ENCODE measurements at regions not wholly inside any gene's neighbourhood (a gene's known extent, or its start where the extent isn't known, plus 50 kb on each side); places are given as distances from the start of the nearest gene placed in this dataset.

GRCh38 chr6:112946051-112946450, 598.9 kb downstream of the RFPL4B start:
- no peak overlapping the region for H3K27ac ChIP-seq (ENCODE audit: low read depth, low read length)
- CTCF ChIA-PET, result no interaction called here
- H3K79me2 ChIP-seq (ENCODE audit: insufficient read depth, low read length), result no peaks in the 10 kb centered on the region
- H3K36me3 ChIP-seq (ENCODE audit: control insufficient read depth in 1 of 2, insufficient read depth in 2 of 2, low read length in 2 of 2), result no peaks in the 10 kb centered on the region
- H3K4me3 ChIP-seq (replicated peaks in 1 of 2; ENCODE audit: low read depth in 1 of 2, low read length in 2 of 2), result no peak overlapping the region
- H2AFZ ChIP-seq (ENCODE audit: low read depth, low read length, poor library complexity, severe bottlenecking), result no peak overlapping the region
- ATAC-seq (no peak), DNase-seq (ENCODE audit: low read depth, low spot score) (no peak)
- H3K9ac ChIP-seq (ENCODE audit: low read length), result no peak overlapping the region
- TF ChIP-seq MAX (IDR thresholded peaks at IDR 0.05), result no peak
- no peaks in the 10 kb centered on the region for H3K27me3 ChIP-seq (ENCODE audit: insufficient read depth, low read length)
- no peak overlapping the region for H3K4me2 ChIP-seq (ENCODE audit: low read length)
- no peaks in the 10 kb centered on the region for H3K9me2 ChIP-seq (ENCODE audit: insufficient read depth)
- H4K20me1 ChIP-seq (ENCODE audit: insufficient read depth), result no peaks in the 10 kb centered on the region
- no peaks in the 10 kb centered on the region for H3K9me3 ChIP-seq (ENCODE audit: control insufficient read depth in 1 of 2, insufficient read depth in 1 of 2, low read depth in 1 of 2, low read length in 2 of 2)
- RAD21 ChIA-PET (ENCODE audit: low non-redundant PET in 1 of 2, low total read pairs in 2 of 2, uncharacterized antibody in 2 of 2, unreplicated experiment in 2 of 2), result no interaction called here
- POLR2A ChIA-PET, result no interaction called here
- no peaks in the 10 kb centered on the region for H3K4me1 ChIP-seq (ENCODE audit: control insufficient read depth in 1 of 2, insufficient read depth in 2 of 2, low read length in 2 of 2)
- no TSS peak for BruUV-seq (replicated peaks)
- intact Hi-C loops (cut with micrococcal nuclease), result no loop called here

GRCh38 chr6:112947507-112947906, 600.4 kb downstream of the RFPL4B start:
- ChIA-PET RAD21 (ENCODE audit: low non-redundant PET in 1 of 2, low total read pairs in 2 of 2, uncharacterized antibody in 2 of 2, unreplicated experiment in 2 of 2) (no interaction called here), POLR2A (no interaction called here), CTCF (no interaction called here)
- Histone ChIP-seq H3K9ac (ENCODE audit: low read length) (no peak overlapping the region), H3K27ac (ENCODE audit: low read depth, low read length) (no peak overlapping the region), H3K4me2 (ENCODE audit: low read length) (no peak overlapping the region), H3K9me3 (ENCODE audit: control insufficient read depth in 1 of 2, insufficient read depth in 1 of 2, low read depth in 1 of 2, low read length in 2 of 2) (no peaks in the 10 kb centered on the region), H3K4me3 (replicated peaks in 1 of 2; ENCODE audit: low read depth in 1 of 2, low read length in 2 of 2) (no peak overlapping the region), H3K9me2 (ENCODE audit: insufficient read depth) (no peaks in the 10 kb centered on the region), H4K20me1 (ENCODE audit: insufficient read depth) (no peaks in the 10 kb centered on the region), H3K4me1 (ENCODE audit: control insufficient read depth in 1 of 2, insufficient read depth in 2 of 2, low read length in 2 of 2) (no peaks in the 10 kb centered on the region), H3K36me3 (ENCODE audit: control insufficient read depth in 1 of 2, insufficient read depth in 2 of 2, low read length in 2 of 2) (no peaks in the 10 kb centered on the region), H3K79me2 (ENCODE audit: insufficient read depth, low read length) (no peaks in the 10 kb centered on the region), H3K27me3 (ENCODE audit: insufficient read depth, low read length) (no peaks in the 10 kb centered on the region), H2AFZ (ENCODE audit: low read depth, low read length, poor library complexity, severe bottlenecking) (peak overlapping the region; percentile 56)
- no peak for DNase-seq (ENCODE audit: low read depth, low spot score)
- no peak for ATAC-seq
- intact Hi-C loops (cut with micrococcal nuclease), result no loop called here
- BruUV-seq (replicated peaks), result no TSS peak
- no peak for TF ChIP-seq CEBPB (IDR thresholded peaks at IDR 0.05; ENCODE audit: low read depth)
- TF ChIP-seq REST (IDR thresholded peaks at IDR 0.05; ENCODE audit: low read depth), result no peak
- TF ChIP-seq EGR1 (IDR thresholded peaks at IDR 0.05; ENCODE audit: low read depth), result no peak
- no peak for TF ChIP-seq ELF1 (IDR thresholded peaks at IDR 0.05; ENCODE audit: borderline replicate concordance, low read depth)
- no peak for TF ChIP-seq ATF3 (IDR thresholded peaks at IDR 0.05)
- no peak for TF ChIP-seq YY1 (IDR thresholded peaks at IDR 0.05; ENCODE audit: extremely low read depth, insufficient replicate concordance, low read depth, low read length)
- no peak for TF ChIP-seq SP1 (IDR thresholded peaks at IDR 0.05; ENCODE audit: low read depth)
- no peak for TF ChIP-seq SRF (IDR thresholded peaks at IDR 0.05; ENCODE audit: low read depth)
- no peak for TF ChIP-seq ZBTB33 (IDR thresholded peaks at IDR 0.05; ENCODE audit: extremely low read depth, insufficient replicate concordance, low read length)
- TF ChIP-seq CTCF (IDR thresholded peaks at IDR 0.05 in 2 of 3, conservative IDR thresholded peaks at IDR 0.05 in 1 of 3; ENCODE audit: borderline replicate concordance in 1 of 3, insufficient read depth in 1 of 3, low read depth in 2 of 3, low read length in 2 of 3), result no peak
- TF ChIP-seq EZH2 (IDR thresholded peaks at IDR 0.05), result no peak
- TF ChIP-seq POLR2AphosphoS5 (IDR thresholded peaks at IDR 0.05; ENCODE audit: low read depth, low read length), result no peak
- TF ChIP-seq CBX3 (IDR thresholded peaks at IDR 0.05; ENCODE audit: low read depth), result no peak
